NCI-H69 (cell line): ENCODE measurements at regions not wholly inside any gene's neighbourhood (a gene's known extent, or its start where the extent isn't known, plus 50 kb on each side); places are given as distances from the start of the nearest gene placed in this dataset.

ENCODE experiments used
- DNase-seq: peaks from one replicate; lab custom pipeline; 2025; lab: John Stamatoyannopoulos, UW

GRCh38 chr10:63708421-63708820 is 187.2 kb downstream of the REEP3 start:
- DNase-seq, result peak; percentile 4

GRCh38 chr10:63710703-63711102 is 189.5 kb downstream of the REEP3 start:
- no peak for DNase-seq

GRCh38 chr10:63711361-63711760 is 190.2 kb downstream of the REEP3 start:
- peak; percentile 8 for DNase-seq

GRCh38 chr10:63711867-63712716 is 190.9 kb downstream of the REEP3 start:
- DNase-seq, result peak; percentile 97

GRCh38 chr10:63712717-63713115 is 191.5 kb downstream of the REEP3 start:
- DNase-seq, result no peak

GRCh38 chr10:63713191-63714144 is 192.3 kb downstream of the REEP3 start:
- DNase-seq, result peak; percentile 96

- DNase-seq, result no peak
Observed at GRCh38 chr10:63716016-63716580, 194.9 kb downstream of the REEP3 start.

GRCh38 chr10:63717027-63717715 is 196.0 kb downstream of the REEP3 start:
- no peak for DNase-seq

- no peak for DNase-seq
Observed at GRCh38 chr10:63718006-63718405, 196.8 kb downstream of the REEP3 start.

- DNase-seq, result peak; percentile 4
Observed at GRCh38 chr10:63718421-63718820, 197.2 kb downstream of the REEP3 start.

- no peak for DNase-seq
Observed at GRCh38 chr10:63719226-63719856, 198.1 kb downstream of the REEP3 start.

GRCh38 chr10:63720072-63720537 is 198.9 kb downstream of the REEP3 start:
- peak; percentile 71 for DNase-seq

GRCh38 chr10:63720676-63721075 is 199.5 kb downstream of the REEP3 start:
- DNase-seq, result no peak

GRCh38 chr10:63722537-63722936 is 201.3 kb downstream of the REEP3 start:
- DNase-seq, result no peak

GRCh38 chr10:63723320-63723719 is 202.1 kb downstream of the REEP3 start:
- no peak for DNase-seq

- DNase-seq, result no peak
Observed at GRCh38 chr10:63723741-63724140, 202.5 kb downstream of the REEP3 start.

GRCh38 chr10:63724922-63725321 is 203.7 kb downstream of the REEP3 start:
- DNase-seq, result no peak

- no peak for DNase-seq
Observed at GRCh38 chr10:63726867-63727266, 205.7 kb downstream of the REEP3 start.

GRCh38 chr10:63727636-63728035 is 206.4 kb downstream of the REEP3 start:
- DNase-seq, result no peak

GRCh38 chr10:63735305-63735704 is 214.1 kb downstream of the REEP3 start:
- DNase-seq, result no peak

GRCh38 chr10:63738410-63738809 is 217.2 kb downstream of the REEP3 start:
- no peak for DNase-seq
